Duodenal mucosa (tissue), 2 donors: ENCODE measurements at regions not wholly inside any gene's neighbourhood (a gene's known extent, or its start where the extent isn't known, plus 50 kb on each side); places are given as distances from the start of the nearest gene placed in this dataset.

Experiments
- H3K27ac ChIP-seq: one replicate; pipeline ENCODE4 v1.7.0; 2013; ENCODE audit warnings: low read depth, low read length
- H3K27me3 ChIP-seq, 2 donors: one replicate each; pipeline ENCODE4 v1.7.0; 2013; ENCODE audit warnings: low read length in 2 of 2, control low read depth in 1 of 2; ENCODE audit not compliant: insufficient read depth in 2 of 2, control insufficient read depth in 1 of 2
- H3K36me3 ChIP-seq, 2 donors: one replicate each; pipeline ENCODE4 v1.7.0; 2013; ENCODE audit warnings: low read length in 2 of 2, control low read depth in 1 of 2; ENCODE audit not compliant: insufficient read depth in 2 of 2, control insufficient read depth in 1 of 2
- H3K4me1 ChIP-seq, 2 donors: one replicate each; pipeline ENCODE4 v1.7.0; 2013; ENCODE audit warnings: low read length in 2 of 2, control low read depth in 1 of 2; ENCODE audit not compliant: insufficient read depth in 2 of 2, control insufficient read depth in 1 of 2
- H3K4me3 ChIP-seq, 2 donors: one replicate each; pipeline ENCODE4 v1.7.0; 2013; ENCODE audit warnings: low read length in 2 of 2, low read depth in 1 of 2
- H3K9ac ChIP-seq, 2 donors: one replicate each; pipeline ENCODE4 v1.7.0; 2013; ENCODE audit warnings: low read length in 2 of 2, low read depth in 1 of 2
- H3K9me3 ChIP-seq, 2 donors: one replicate each; pipeline ENCODE4 v1.7.0; 2013; ENCODE audit warnings: low read length in 2 of 2, control low read depth in 1 of 2; ENCODE audit not compliant: control insufficient read depth in 1 of 2

GRCh38 chr13:50577806-50578205 lies 265.7 kb downstream of the DLEU7 start:
- H3K4me3 ChIP-seq: no peak overlapping the region
- H3K27ac ChIP-seq: no peak overlapping the region
- no peaks in the 10 kb centered on the region for H3K36me3 ChIP-seq

GRCh38 chr13:50580684-50581305 lies 262.7 kb downstream of the DLEU7 start:
- Histone ChIP-seq H3K4me3 (no peak overlapping the region), H3K36me3 (no peaks in the 10 kb centered on the region), H3K4me1 (no peaks in the 10 kb centered on the region), H3K27me3 (no peaks in the 10 kb centered on the region), H3K27ac (no peak overlapping the region), H3K9me3 (no peaks in the 10 kb centered on the region), H3K9ac (no peak overlapping the region)

More at GRCh38 chr13:50577806-50578205, 265.7 kb downstream of the DLEU7 start:
- no peaks in the 10 kb centered on the region for H3K27me3 ChIP-seq
- H3K9me3 ChIP-seq: no peaks in the 10 kb centered on the region
- no peak overlapping the region for H3K9ac ChIP-seq
- no peaks in the 10 kb centered on the region for H3K4me1 ChIP-seq

- Histone ChIP-seq H3K36me3 (no peaks in the 10 kb centered on the region), H3K27me3 (no peaks in the 10 kb centered on the region), H3K4me1 (no peaks in the 10 kb centered on the region), H3K9me3 (no peaks in the 10 kb centered on the region), H3K27ac (no peak overlapping the region), H3K4me3 (no peak overlapping the region), H3K9ac (no peak overlapping the region)
These were observed 261.8 kb downstream of the DLEU7 start for GRCh38 chr13:50581586-50582196.

GRCh38 chr13:50584856-50585580 lies 258.5 kb downstream of the DLEU7 start:
- H3K9ac ChIP-seq: no peak overlapping the region
- H3K4me1 ChIP-seq: no peaks in the 10 kb centered on the region
- H3K27ac ChIP-seq: no peak overlapping the region
- no peak overlapping the region for H3K4me3 ChIP-seq
- H3K9me3 ChIP-seq: no peaks in the 10 kb centered on the region
- no peaks in the 10 kb centered on the region for H3K27me3 ChIP-seq
- H3K36me3 ChIP-seq: no peaks in the 10 kb centered on the region

- no peaks in the 10 kb centered on the region for H3K27me3 ChIP-seq
- no peaks in the 10 kb centered on the region for H3K9me3 ChIP-seq
- H3K4me3 ChIP-seq: no peak overlapping the region
- no peaks in the 10 kb centered on the region for H3K4me1 ChIP-seq
- H3K9ac ChIP-seq: no peak overlapping the region
- H3K27ac ChIP-seq: no peak overlapping the region
- no peaks in the 10 kb centered on the region for H3K36me3 ChIP-seq
These were observed 257.6 kb downstream of the DLEU7 start for GRCh38 chr13:50585674-50586413.

GRCh38 chr13:50586414-50587083 lies 256.9 kb downstream of the DLEU7 start:
- H3K27me3 ChIP-seq: no peaks in the 10 kb centered on the region
- no peaks in the 10 kb centered on the region for H3K4me1 ChIP-seq
- H3K9ac ChIP-seq: no peak overlapping the region
- H3K9me3 ChIP-seq: no peaks in the 10 kb centered on the region
- H3K36me3 ChIP-seq: no peaks in the 10 kb centered on the region
- no peak overlapping the region for H3K4me3 ChIP-seq
- no peak overlapping the region for H3K27ac ChIP-seq

- Histone ChIP-seq H3K27me3 (no peaks in the 10 kb centered on the region), H3K9me3 (no peaks in the 10 kb centered on the region), H3K9ac (no peak overlapping the region), H3K36me3 (no peaks in the 10 kb centered on the region), H3K4me1 (no peaks in the 10 kb centered on the region), H3K27ac (no peak overlapping the region), H3K4me3 (no peak overlapping the region)
These were observed 256.4 kb downstream of the DLEU7 start for GRCh38 chr13:50587115-50587514.

GRCh38 chr13:50587645-50588373 lies 255.7 kb downstream of the DLEU7 start:
- Histone ChIP-seq H3K27me3 (no peaks in the 10 kb centered on the region), H3K27ac (no peak overlapping the region), H3K4me3 (no peak overlapping the region), H3K4me1 (no peaks in the 10 kb centered on the region), H3K9ac (no peak overlapping the region), H3K9me3 (no peaks in the 10 kb centered on the region), H3K36me3 (no peaks in the 10 kb centered on the region)

- Histone ChIP-seq H3K4me1 (peaks cover 0 to under 1% of the 10 kb centered on the region in 2 donors), H3K27ac (no peak overlapping the region), H3K27me3 (no peaks in the 10 kb centered on the region), H3K9me3 (no peaks in the 10 kb centered on the region), H3K9ac (no peak overlapping the region), H3K4me3 (no peak overlapping the region), H3K36me3 (no peaks in the 10 kb centered on the region)
These were observed 254.9 kb downstream of the DLEU7 start for GRCh38 chr13:50588491-50589130.
